Right cardiac atrium (tissue), 5 donors: ENCODE measurements at regions not wholly inside any gene's neighbourhood (a gene's known extent, or its start where the extent isn't known, plus 50 kb on each side); places are given as distances from the start of the nearest gene placed in this dataset.
"Not testable (repeated sequence)": the region's sequence is repeated elsewhere in the genome, so short reads cannot be mapped to it uniquely, and the experiment has no call there.

Experiments used
- ATAC-seq, 2 donors: fragments of 200-7000 bp; cut with Tn5 transposase; one replicate each; pipeline versions ENCODE4 v1.8.0 to v1.9.1; 2020; ENCODE audit warnings: moderate library complexity in 2 of 2, mild to moderate bottlenecking in 1 of 2
- DNase-seq, 3 donors: peaks; one replicate each; pipeline ENCODE4 v3.0.0-alpha.2; 2020
- H3K27ac ChIP-seq: one replicate; pipeline ENCODE4 v1.5.1; 2013; ENCODE audit warnings: mild to moderate bottlenecking, low read length, control low read depth, moderate library complexity
- H3K27me3 ChIP-seq: one replicate; pipeline ENCODE4 v1.6.1; 2013; ENCODE audit not compliant: control insufficient read depth, insufficient read depth
- H3K4me1 ChIP-seq: one replicate; pipeline ENCODE4 v1.6.1; 2013; ENCODE audit warnings: low read length; ENCODE audit not compliant: control insufficient read depth, insufficient read depth
- H3K4me3 ChIP-seq: one replicate; pipeline ENCODE4 v1.5.1; 2013; ENCODE audit warnings: low read length, control low read depth
- H3K9me3 ChIP-seq: one replicate; pipeline ENCODE4 v1.6.1; 2013; ENCODE audit warnings: low read length; ENCODE audit not compliant: control insufficient read depth
- WGBS: extraction: QIAGEN DNeasy Blood & Tissue Kit; methylation state at CpG from one replicate; pipeline ENCODE4 v1.1.7; 2013; 5-methylcytosine and 5-hydroxymethylcytosine counted together
- intact Hi-C, 4 donors: fragments of 100-400 bp; cut with DNase I; formaldehyde crosslinking; loops; one replicate each; pipeline versions ENCODE4 v1.11.0 to v1.14.0; 2022 to 2023
- donor health status: healthy with polysubstance abuse.
- donor health status: DM: no; HTN: yes; CAD: no.
- donor health status: DM: no; HTN: no; CAD: no.
- donor health status: DM: no; HTN: yes; CAD: no; lungs with severe emphysema.
- donor health status: DM: yes; HTN: yes; CAD: no.

GRCh38 chr5:8839361-8840055 lies 706.4 kb downstream of the SEMA5A start:
- Histone ChIP-seq H3K27me3 (no peaks in the 10 kb centered on the region), H3K27ac (no peak overlapping the region), H3K9me3 (peaks cover 2% of the 10 kb centered on the region), H3K4me1 (no peaks in the 10 kb centered on the region), H3K4me3 (no peak overlapping the region)
- DNase-seq (peak in 1 of 3 donors; percentile 36), ATAC-seq (no peak)
- 69% methylated on average over 22 of the region's 22 CpGs for WGBS
- intact Hi-C loops, result no loop called here

GRCh38 chr5:8840237-8840636 lies 705.6 kb downstream of the SEMA5A start:
- DNase-seq (peak in 2 of 3 donors; percentile 31 to 40), ATAC-seq (no peak)
- H3K4me1 ChIP-seq, result no peaks in the 10 kb centered on the region
- 78% methylated on average over 39 of the region's 39 CpGs for WGBS
- H3K9me3 ChIP-seq, result peaks cover 2% of the 10 kb centered on the region
- no peak overlapping the region for H3K27ac ChIP-seq
- intact Hi-C loops, result no loop called here
- H3K4me3 ChIP-seq, result no peak overlapping the region
- no peaks in the 10 kb centered on the region for H3K27me3 ChIP-seq

GRCh38 chr5:8840746-8841145 lies 705.1 kb downstream of the SEMA5A start:
- H3K27ac ChIP-seq, H3K9me3 ChIP-seq, ATAC-seq, intact Hi-C loops, H3K27me3 ChIP-seq, DNase-seq, H3K4me1 ChIP-seq, H3K4me3 ChIP-seq: not testable (repeated sequence)
- WGBS, result 93% methylated on average over 8 of the region's 8 CpGs

GRCh38 chr5:8842971-8843551 lies 702.8 kb downstream of the SEMA5A start:
- ATAC-seq (peak in 1 of 2 donors; percentile 15), DNase-seq (no peak)
- 81% methylated on average over 5 of the region's 5 CpGs for WGBS
- H3K9me3 ChIP-seq, result peaks cover 2% of the 10 kb centered on the region
- intact Hi-C loops, result no loop called here
- H3K4me1 ChIP-seq, result no peaks in the 10 kb centered on the region
- no peaks in the 10 kb centered on the region for H3K27me3 ChIP-seq
- H3K4me3 ChIP-seq, result no peak overlapping the region
- no peak overlapping the region for H3K27ac ChIP-seq

GRCh38 chr5:8843771-8844170 lies 702.1 kb downstream of the SEMA5A start:
- Histone ChIP-seq H3K4me3 (no peak overlapping the region), H3K27me3 (no peaks in the 10 kb centered on the region), H3K9me3 (peaks cover 2% of the 10 kb centered on the region), H3K27ac (no peak overlapping the region), H3K4me1 (no peaks in the 10 kb centered on the region)
- WGBS, result 58% methylated on average over 7 of the region's 7 CpGs
- DNase-seq (no peak), ATAC-seq (peak; percentile 24 to 88)
- intact Hi-C loops, result no loop called here

- Histone ChIP-seq H3K9me3 (peaks cover 2% of the 10 kb centered on the region), H3K27ac (peak overlapping the region; percentile 22), H3K4me3 (no peak overlapping the region), H3K4me1 (no peaks in the 10 kb centered on the region), H3K27me3 (no peaks in the 10 kb centered on the region)
- 69% methylated on average over 5 of the region's 5 CpGs for WGBS
- intact Hi-C loops, result no loop called here
- ATAC-seq (peak in 1 of 2 donors; percentile 42), DNase-seq (no peak)
Observed at GRCh38 chr5:8844206-8844605, 701.7 kb downstream of the SEMA5A start.

GRCh38 chr5:8844847-8845246 lies 701.0 kb downstream of the SEMA5A start:
- intact Hi-C loops, result no loop called here
- no peaks in the 10 kb centered on the region for H3K27me3 ChIP-seq
- H3K27ac ChIP-seq, result no peak overlapping the region
- no peaks in the 10 kb centered on the region for H3K4me1 ChIP-seq
- no peak overlapping the region for H3K4me3 ChIP-seq
- H3K9me3 ChIP-seq, result peaks cover 3% of the 10 kb centered on the region
- ATAC-seq (no peak), DNase-seq (no peak)
- 53% methylated on average over 6 of the region's 6 CpGs for WGBS

GRCh38 chr5:8845296-8845695 lies 700.6 kb downstream of the SEMA5A start:
- Histone ChIP-seq H3K4me3 (no peak overlapping the region), H3K9me3 (peaks cover 3% of the 10 kb centered on the region), H3K27ac (no peak overlapping the region), H3K4me1 (no peaks in the 10 kb centered on the region), H3K27me3 (no peaks in the 10 kb centered on the region)
- ATAC-seq, result no peak
- no peak for DNase-seq
- intact Hi-C loops, result no loop called here
- 79% methylated on average over 5 of the region's 5 CpGs for WGBS

GRCh38 chr5:8848366-8848765 lies 697.5 kb downstream of the SEMA5A start:
- Histone ChIP-seq H3K4me3 (no peak overlapping the region), H3K27ac (no peak overlapping the region), H3K27me3 (no peaks in the 10 kb centered on the region), H3K4me1 (no peaks in the 10 kb centered on the region), H3K9me3 (peaks cover 3% of the 10 kb centered on the region)
- DNase-seq (no peak), ATAC-seq (no peak)
- 82% methylated on average over 7 of the region's 7 CpGs for WGBS
- intact Hi-C loops, result no loop called here

GRCh38 chr5:8848997-8849594 lies 696.8 kb downstream of the SEMA5A start:
- Histone ChIP-seq H3K27ac (no peak overlapping the region), H3K9me3 (peaks cover 3% of the 10 kb centered on the region), H3K4me3 (no peak overlapping the region), H3K27me3 (no peaks in the 10 kb centered on the region), H3K4me1 (no peaks in the 10 kb centered on the region)
- 69% methylated on average over 3 of the region's 3 CpGs for WGBS
- intact Hi-C loops, result no loop called here
- no peak for DNase-seq
- ATAC-seq, result no peak

- no peak for ATAC-seq
- DNase-seq, result no peak
- WGBS, result 86% methylated on average over 2 of the region's 2 CpGs
- intact Hi-C loops, result no loop called here
- Histone ChIP-seq H3K27me3 (no peaks in the 10 kb centered on the region), H3K9me3 (peaks cover 8% of the 10 kb centered on the region), H3K27ac (no peak overlapping the region), H3K4me1 (no peaks in the 10 kb centered on the region), H3K4me3 (no peak overlapping the region)
Observed at GRCh38 chr5:8851101-8851500, 694.8 kb downstream of the SEMA5A start.
